Esophagus (tissue), 2 donors: ENCODE measurements at regions not wholly inside any gene's neighbourhood (a gene's known extent, or its start where the extent isn't known, plus 50 kb on each side); places are given as distances from the start of the nearest gene placed in this dataset.
"Not testable (repeated sequence)": the region's sequence is repeated elsewhere in the genome, so short reads cannot be mapped to it uniquely, and the experiment has no call there.

ENCODE experiments used
- H3K27ac ChIP-seq, 2 donors: one replicate each; pipeline ENCODE4 v1.5.1; 2013; ENCODE audit warnings: low read depth in 2 of 2, mild to moderate bottlenecking in 2 of 2, inconsistent platforms in 1 of 2, low read length in 1 of 2, moderate library complexity in 1 of 2
- H3K27me3 ChIP-seq, 2 donors: one replicate each; pipeline ENCODE4 v1.6.1; 2013; ENCODE audit warnings: low read length in 2 of 2, control low read depth in 1 of 2, mild to moderate bottlenecking in 1 of 2; ENCODE audit not compliant: insufficient read depth in 2 of 2, control insufficient read depth in 1 of 2
- H3K36me3 ChIP-seq, 2 donors: one replicate each; pipeline ENCODE4 v1.6.1; 2013; ENCODE audit warnings: low read length in 1 of 2; ENCODE audit not compliant: control insufficient read depth in 2 of 2, insufficient read depth in 2 of 2
- H3K4me1 ChIP-seq, 2 donors: one replicate each; pipeline ENCODE4 v1.6.1; 2013; ENCODE audit warnings: low read length in 1 of 2; ENCODE audit not compliant: control insufficient read depth in 2 of 2, insufficient read depth in 2 of 2
- H3K4me3 ChIP-seq, 2 donors: one replicate each; pipeline ENCODE4 v1.5.1; 2013; ENCODE audit warnings: low read length in 2 of 2, mild to moderate bottlenecking in 2 of 2, low read depth in 1 of 2, moderate library complexity in 1 of 2
- H3K9me3 ChIP-seq, 2 donors: one replicate each; pipeline ENCODE4 v1.6.1; 2013; ENCODE audit warnings: mild to moderate bottlenecking in 2 of 2, low read depth in 1 of 2, low read length in 1 of 2, moderate library complexity in 1 of 2; ENCODE audit not compliant: control insufficient read depth in 2 of 2, insufficient read depth in 1 of 2
- WGBS, 2 donors: extraction: QIAGEN DNeasy Blood & Tissue Kit; methylation state at CpG; one replicate each; pipeline ENCODE4 v1.1.7; 2013; 5-methylcytosine and 5-hydroxymethylcytosine counted together
- donor health status: healthy with polysubstance abuse.
- donor health status: Bipolar disorder and iron deficiency.

- Histone ChIP-seq H3K9me3 (no peaks in the 10 kb centered on the region), H3K27ac (no peak overlapping the region), H3K36me3 (no peaks in the 10 kb centered on the region), H3K4me3 (no peak overlapping the region), H3K4me1 (no peaks in the 10 kb centered on the region), H3K27me3 (no peaks in the 10 kb centered on the region)
- WGBS, 2 donors: 86 to 88% methylated on average over 3 of the region's 3 CpGs
Measured at GRCh38 chr1:218930000-218930399, 243.7 kb upstream of the LYPLAL1 start.

- H3K27me3 ChIP-seq: no peaks in the 10 kb centered on the region
- H3K4me3 ChIP-seq: no peak overlapping the region
- H3K9me3 ChIP-seq: no peaks in the 10 kb centered on the region
- 46 to 56% methylated on average over 8 of the region's 8 CpGs for WGBS, 2 donors
- H3K4me1 ChIP-seq: no peaks in the 10 kb centered on the region
- no peak overlapping the region for H3K27ac ChIP-seq
- no peaks in the 10 kb centered on the region for H3K36me3 ChIP-seq
Measured at GRCh38 chr1:218930472-218931241, 243.0 kb upstream of the LYPLAL1 start.

GRCh38 chr1:218931324-218931723 lies 242.4 kb upstream of the LYPLAL1 start:
- Histone ChIP-seq H3K36me3 (no peaks in the 10 kb centered on the region), H3K27me3 (no peaks in the 10 kb centered on the region), H3K9me3 (no peaks in the 10 kb centered on the region), H3K4me3 (no peak overlapping the region), H3K27ac (no peak overlapping the region), H3K4me1 (no peaks in the 10 kb centered on the region)
- WGBS, 2 donors: 55 to 59% methylated on average over 2 of the region's 2 CpGs

- Histone ChIP-seq H3K27me3 (no peaks in the 10 kb centered on the region), H3K9me3 (peaks cover 0 to 5% of the 10 kb centered on the region in 2 donors), H3K27ac (no peak overlapping the region), H3K4me3 (no peak overlapping the region), H3K4me1 (no peaks in the 10 kb centered on the region), H3K36me3 (no peaks in the 10 kb centered on the region)
- WGBS, 2 donors: 28 to 43% methylated on average over 1 of the region's 1 CpG
Measured at GRCh38 chr1:218933513-218933912, 240.2 kb upstream of the LYPLAL1 start.

GRCh38 chr1:218935408-218935807 lies 238.3 kb upstream of the LYPLAL1 start:
- not testable (repeated sequence) for H3K4me3 ChIP-seq, H3K27ac ChIP-seq, H3K36me3 ChIP-seq, H3K27me3 ChIP-seq, H3K9me3 ChIP-seq, H3K4me1 ChIP-seq
- 85 to 87% methylated on average over 2 of the region's 2 CpGs for WGBS, 2 donors

- no peaks in the 10 kb centered on the region for H3K36me3 ChIP-seq
- no peak overlapping the region for H3K4me3 ChIP-seq
- H3K27ac ChIP-seq: no peak overlapping the region
- WGBS, 2 donors: 0 to 13% methylated on average over 1 of the region's 1 CpG
- no peaks in the 10 kb centered on the region for H3K4me1 ChIP-seq
- H3K9me3 ChIP-seq: peaks cover 0 to 5% of the 10 kb centered on the region in 2 donors
- H3K27me3 ChIP-seq: no peaks in the 10 kb centered on the region
Measured at GRCh38 chr1:218938259-218938658, 235.4 kb upstream of the LYPLAL1 start.

GRCh38 chr1:218939095-218939494 lies 234.6 kb upstream of the LYPLAL1 start:
- H3K36me3 ChIP-seq: no peaks in the 10 kb centered on the region
- no peak overlapping the region for H3K27ac ChIP-seq
- no peak overlapping the region for H3K4me3 ChIP-seq
- no peaks in the 10 kb centered on the region for H3K4me1 ChIP-seq
- H3K27me3 ChIP-seq: no peaks in the 10 kb centered on the region
- peaks cover 0 to 5% of the 10 kb centered on the region in 2 donors for H3K9me3 ChIP-seq
- WGBS, 2 donors: 53 to 55% methylated on average over 3 of the region's 3 CpGs

GRCh38 chr1:218942431-218942830 lies 231.2 kb upstream of the LYPLAL1 start:
- H3K36me3 ChIP-seq: no peaks in the 10 kb centered on the region
- H3K27me3 ChIP-seq: no peaks in the 10 kb centered on the region
- H3K4me3 ChIP-seq: no peak overlapping the region
- H3K27ac ChIP-seq: no peak overlapping the region
- WGBS, 2 donors: 54 to 56% methylated on average over 5 of the region's 5 CpGs
- H3K9me3 ChIP-seq: no peaks in the 10 kb centered on the region
- H3K4me1 ChIP-seq: no peaks in the 10 kb centered on the region

GRCh38 chr1:218943371-218943770 lies 230.3 kb upstream of the LYPLAL1 start:
- no peaks in the 10 kb centered on the region for H3K9me3 ChIP-seq
- WGBS, 2 donors: 83 to 92% methylated on average over 2 of the region's 2 CpGs

GRCh38 chr1:218945050-218945449 lies 228.6 kb upstream of the LYPLAL1 start:
- no peaks in the 10 kb centered on the region for H3K4me1 ChIP-seq
- no peaks in the 10 kb centered on the region for H3K27me3 ChIP-seq
- H3K36me3 ChIP-seq: no peaks in the 10 kb centered on the region
- H3K4me3 ChIP-seq: no peak overlapping the region
- H3K27ac ChIP-seq: no peak overlapping the region
- no peaks in the 10 kb centered on the region for H3K9me3 ChIP-seq
- WGBS, 2 donors: 55 to 79% methylated on average over 1 of the region's 1 CpG

More at GRCh38 chr1:218943371-218943770, 230.3 kb upstream of the LYPLAL1 start:
- Histone ChIP-seq H3K4me3 (no peak overlapping the region), H3K27me3 (no peaks in the 10 kb centered on the region), H3K4me1 (no peaks in the 10 kb centered on the region), H3K36me3 (no peaks in the 10 kb centered on the region), H3K27ac (no peak overlapping the region)
